D721Med (cell line): ENCODE measurements at regions not wholly inside any gene's neighbourhood (a gene's known extent, or its start where the extent isn't known, plus 50 kb on each side); places are given as distances from the start of the nearest gene placed in this dataset.
"Not testable (repeated sequence)": the region's sequence is repeated elsewhere in the genome, so short reads cannot be mapped to it uniquely, and the experiment has no call there.

Source experiments
- DNase-seq: peaks from one replicate; pipeline ENCODE4 v3.0.0; 2011; ENCODE audit warnings: low spot score; ENCODE audit not compliant: insufficient read length
- FAIRE-seq: peaks from 2 replicates; lab custom pipeline; 2011; peaks lifted over from hg19 to GRCh38; lab: Jason Lieb, UNC
- CTCF ChIP-seq: IDR thresholded peaks from 2 replicates; pipeline ENCODE4 v1.5.1; 2012; ENCODE audit warnings: mild to moderate bottlenecking, control low read depth; ENCODE audit not compliant: insufficient read depth; ENCODE audit errors: missing control alignments

- FAIRE-seq (no peak), DNase-seq (no peak)
- TF ChIP-seq CTCF = no peak
Measured at GRCh38 chr9:134569626-134570025, 72.0 kb upstream of the COL5A1 start.

- no peak for FAIRE-seq
- DNase-seq = no peak
- TF ChIP-seq CTCF = no peak
Measured at GRCh38 chr9:134570151-134570621, 71.4 kb upstream of the COL5A1 start.

GRCh38 chr9:134570711-134571325, 70.8 kb upstream of the COL5A1 start:
- FAIRE-seq (no peak), DNase-seq (no peak)
- no peak for TF ChIP-seq CTCF

GRCh38 chr9:134571326-134571931, 70.2 kb upstream of the COL5A1 start:
- no peak for TF ChIP-seq CTCF
- FAIRE-seq = no peak
- no peak for DNase-seq

- no peak for TF ChIP-seq CTCF
- FAIRE-seq (no peak), DNase-seq (no peak)
Measured at GRCh38 chr9:134571946-134572917, 69.4 kb upstream of the COL5A1 start.

GRCh38 chr9:134574686-134575085, 66.9 kb upstream of the COL5A1 start:
- not testable (repeated sequence) for FAIRE-seq, DNase-seq

- FAIRE-seq (no peak), DNase-seq (no peak)
- no peak for TF ChIP-seq CTCF
Measured at GRCh38 chr9:134575103-134575900, 66.3 kb upstream of the COL5A1 start.
